GM12891 (cell line): ENCODE measurements at regions not wholly inside any gene's neighbourhood (a gene's known extent, or its start where the extent isn't known, plus 50 kb on each side); places are given as distances from the start of the nearest gene placed in this dataset.

Experiments used
- POLR2A ChIP-seq: IDR thresholded peaks from 2 replicates; pipeline ENCODE4 v1.6.1; 2011; ENCODE audit warnings: low read depth, low read length, control low read depth
- POLR2AphosphoS5 ChIP-seq: IDR thresholded peaks from 2 replicates; pipeline ENCODE4 v1.6.1; 2011; ENCODE audit warnings: low read depth, low read length, control low read depth

GRCh38 chr4:29082684-29083083 lies 1637.5 kb upstream of the PCDH7 start:
- TF ChIP-seq POLR2A: no peak
- TF ChIP-seq POLR2AphosphoS5: no peak
